Stimulated activated CD8-positive, alpha-beta memory T cell treated with anti-CD3 and anti-CD28 coated beads, Interleukin-4, amount 100 ng/mL, for 48 hours (primary cell): ENCODE measurements at regions not wholly inside any gene's neighbourhood (a gene's known extent, or its start where the extent isn't known, plus 50 kb on each side); places are given as distances from the start of the nearest gene placed in this dataset.

ENCODE experiments used
- DNase-seq: peaks from one replicate; pipeline ENCODE4 v3.0.0-alpha.2; 2020

DNA sequence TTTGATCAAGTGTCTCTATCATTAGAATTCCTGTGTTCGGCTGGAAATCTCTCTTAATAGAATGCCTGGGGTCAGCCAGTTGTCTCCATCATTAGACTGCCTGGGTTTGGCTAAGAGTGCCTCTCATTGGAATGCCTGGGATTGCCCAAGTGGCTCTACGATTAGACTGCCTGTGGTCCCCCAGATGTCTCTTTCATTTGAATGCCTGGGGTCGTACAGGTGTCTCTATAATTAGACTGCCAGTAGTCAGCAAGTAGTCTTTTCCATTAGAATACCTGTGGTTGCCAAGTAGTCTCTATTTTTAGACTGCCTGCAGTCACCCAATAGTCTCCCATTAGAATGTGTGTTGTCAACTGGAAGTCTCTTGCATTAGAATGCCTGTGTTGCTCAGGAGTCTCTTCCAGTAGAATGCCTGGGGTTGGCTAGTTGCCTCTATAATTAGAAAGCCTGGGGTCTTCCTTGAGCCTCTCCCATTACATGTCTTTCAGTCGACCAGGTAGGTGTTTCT lies 1523.2 kb downstream of the UQCRFS1 start:
- no peak for DNase-seq

DNA sequence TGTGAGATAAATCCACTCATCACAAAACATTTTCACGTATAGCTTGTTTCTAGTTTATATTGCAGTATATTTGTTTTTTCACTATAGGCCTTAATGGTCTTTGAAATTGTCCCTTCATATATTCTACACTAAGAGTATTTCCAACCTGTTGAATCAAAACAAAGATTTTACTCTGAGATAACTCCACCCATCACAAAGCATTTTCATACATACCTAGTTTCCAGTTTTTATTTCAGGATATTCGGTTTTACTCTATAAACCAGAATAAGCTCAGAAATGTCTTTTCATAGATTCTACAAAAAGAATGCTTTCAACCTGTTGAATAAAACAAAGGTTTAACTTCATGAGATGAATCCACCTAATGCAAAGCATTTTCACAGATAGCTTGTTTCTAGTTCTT lies 1528.7 kb downstream of the UQCRFS1 start:
- DNase-seq, result no peak

DNA sequence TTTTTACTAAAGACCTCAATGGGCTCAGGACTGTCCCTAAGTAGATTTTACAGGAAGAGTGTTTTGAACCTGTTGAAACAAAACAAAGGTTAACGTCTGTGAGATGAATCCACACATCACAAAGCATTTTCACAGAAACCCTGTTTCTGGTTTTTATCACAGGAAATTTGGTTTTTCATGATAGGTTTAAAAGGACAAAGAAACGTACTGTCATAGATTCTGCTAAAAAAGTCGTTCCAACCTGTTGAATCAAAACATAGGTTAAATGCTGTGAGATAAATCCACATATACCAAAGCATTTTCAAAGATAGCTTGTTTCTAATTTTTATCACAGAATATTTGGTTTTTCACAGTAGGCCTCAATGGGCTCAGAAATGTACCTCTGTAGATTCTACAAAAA lies 1531.0 kb downstream of the UQCRFS1 start:
- no peak for DNase-seq

DNA sequence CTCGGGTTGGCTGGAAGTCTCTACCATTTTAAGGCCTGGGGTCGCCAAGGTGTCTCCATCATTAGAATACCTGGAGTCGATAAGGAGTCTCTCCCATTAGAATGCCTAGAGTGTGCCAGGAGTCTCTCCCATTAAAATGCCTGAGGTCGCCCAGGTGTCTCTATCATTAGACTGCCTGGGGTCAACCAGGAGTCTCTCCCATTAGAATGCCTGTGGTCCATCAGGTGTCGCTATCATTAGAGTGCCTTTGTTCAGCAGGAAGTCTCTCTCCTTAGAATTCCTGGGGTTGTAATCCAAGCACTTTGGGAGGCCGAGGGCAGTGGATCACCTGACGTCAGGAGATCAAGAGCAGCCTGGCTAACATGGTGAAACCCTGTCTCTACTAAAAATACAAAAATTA lies 1533.0 kb downstream of the UQCRFS1 start:
- DNase-seq, result no peak

DNA sequence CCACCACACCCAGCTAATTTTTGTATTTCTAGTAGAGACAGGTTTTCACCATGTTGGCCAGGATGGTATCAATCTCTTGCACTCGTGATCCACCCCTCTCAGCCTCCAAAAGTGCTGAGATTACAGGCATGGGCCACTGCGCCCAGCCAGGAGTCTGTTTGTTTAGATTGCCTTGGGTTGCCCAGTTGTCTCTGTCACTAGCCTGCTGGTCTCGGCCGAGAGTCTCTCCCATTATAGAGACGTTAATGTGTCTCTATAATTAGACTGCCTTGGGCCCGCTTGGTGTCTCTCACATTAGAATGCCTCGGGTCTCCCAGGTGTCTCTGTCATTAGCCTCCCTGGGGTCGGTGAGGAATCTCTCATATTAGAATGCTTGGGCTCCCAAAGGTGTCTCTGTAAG lies 1533.6 kb downstream of the UQCRFS1 start:
- DNase-seq, result no peak

DNA sequence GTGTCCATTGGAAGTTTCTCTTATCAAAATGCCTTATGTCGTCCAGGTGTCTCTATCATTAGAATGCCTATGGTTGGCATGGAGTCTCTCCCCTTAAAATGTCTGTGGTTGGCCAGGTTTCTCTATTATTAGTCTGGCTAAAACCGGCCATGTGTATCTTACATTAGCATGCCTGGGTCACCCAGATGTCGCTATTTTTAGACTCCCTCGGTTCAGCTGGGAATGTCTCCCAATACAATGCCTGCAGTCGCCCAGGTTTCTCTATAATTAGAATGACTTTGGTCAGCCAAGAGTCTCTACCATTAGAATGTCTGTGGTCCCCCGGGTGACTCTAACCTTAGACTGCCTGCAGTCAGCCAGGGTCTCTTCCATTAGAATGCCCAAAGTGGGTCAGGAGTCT lies 1536.1 kb downstream of the UQCRFS1 start:
- no peak for DNase-seq

DNA sequence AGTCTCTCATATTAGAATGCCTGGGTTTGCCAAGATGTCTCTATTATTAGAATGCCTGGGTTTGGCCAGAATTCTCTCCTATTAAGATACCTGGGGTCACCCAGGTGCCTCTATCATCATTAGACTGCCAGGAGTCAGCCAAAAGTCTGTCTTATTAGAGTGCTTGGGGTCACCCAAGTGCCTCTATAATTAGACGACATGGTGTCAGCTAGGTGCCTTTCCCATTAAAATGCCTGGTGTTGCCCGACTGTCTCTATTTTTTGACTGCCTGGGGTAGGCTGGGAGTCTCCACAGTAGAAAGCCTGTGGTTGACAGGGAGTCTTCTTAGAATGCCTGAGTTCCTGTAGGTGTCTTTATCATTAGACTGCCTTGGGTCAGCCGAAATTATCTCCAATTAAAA lies 1536.6 kb downstream of the UQCRFS1 start:
- DNase-seq, result no peak

DNA sequence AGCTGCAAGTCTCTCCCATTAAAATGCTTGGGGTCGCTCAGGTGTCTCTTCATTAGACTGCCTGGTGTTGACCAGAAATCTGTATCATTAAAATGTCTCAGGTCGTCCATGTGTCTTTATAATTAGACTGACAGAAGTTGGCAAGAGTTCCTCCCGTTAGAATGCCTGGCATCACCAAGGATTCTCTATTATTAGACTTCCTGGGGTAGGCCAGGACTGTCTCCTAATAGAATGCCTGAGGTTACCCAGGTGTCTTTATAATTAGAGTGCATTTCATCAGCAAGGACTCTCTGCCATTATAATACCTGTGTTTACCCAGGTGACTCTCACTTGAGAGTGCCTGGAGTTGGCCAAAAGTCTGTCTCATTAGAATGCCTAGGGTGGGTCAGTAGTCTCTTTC lies 1537.2 kb downstream of the UQCRFS1 start:
- DNase-seq, result no peak

DNA sequence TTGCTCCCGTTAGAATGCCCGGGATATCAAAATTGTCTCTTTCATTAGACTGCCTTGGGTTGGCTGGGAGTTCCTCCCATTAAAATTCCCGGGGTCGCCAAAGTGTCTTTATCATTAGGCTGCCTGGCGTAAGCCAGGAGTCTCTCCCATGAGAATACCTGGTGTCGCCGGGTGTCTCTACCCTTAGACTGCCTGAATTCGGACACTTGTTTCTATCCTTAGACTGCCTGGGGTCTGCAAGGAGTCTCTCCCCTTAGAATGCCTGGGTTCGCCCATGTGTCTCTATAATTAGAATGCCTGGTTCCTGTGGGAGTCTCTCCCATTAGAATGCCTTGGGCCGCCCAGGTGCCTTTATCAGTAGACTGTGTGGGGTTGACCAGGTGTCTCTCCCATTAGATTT lies 1538.2 kb downstream of the UQCRFS1 start:
- no peak for DNase-seq

DNA sequence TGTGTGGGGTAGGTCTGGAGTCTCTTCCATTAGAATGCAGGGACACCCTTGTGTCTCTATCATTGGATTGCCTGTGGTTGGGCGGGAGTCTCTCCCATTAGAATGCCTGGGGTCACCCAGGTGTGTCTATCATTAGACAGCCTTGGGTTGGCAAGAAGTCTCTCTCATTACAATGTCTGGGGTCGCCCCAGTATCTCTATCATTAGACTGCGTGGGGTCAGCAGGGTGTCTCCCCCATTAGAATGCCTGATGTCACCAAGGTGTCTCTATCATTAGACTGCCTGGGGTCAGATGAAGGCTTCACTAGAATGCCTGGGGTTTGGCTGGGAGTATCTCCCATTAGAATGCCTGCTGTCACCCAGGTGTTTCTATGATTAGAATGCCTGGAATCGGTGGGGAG lies 1539.0 kb downstream of the UQCRFS1 start:
- DNase-seq, result no peak

DNA sequence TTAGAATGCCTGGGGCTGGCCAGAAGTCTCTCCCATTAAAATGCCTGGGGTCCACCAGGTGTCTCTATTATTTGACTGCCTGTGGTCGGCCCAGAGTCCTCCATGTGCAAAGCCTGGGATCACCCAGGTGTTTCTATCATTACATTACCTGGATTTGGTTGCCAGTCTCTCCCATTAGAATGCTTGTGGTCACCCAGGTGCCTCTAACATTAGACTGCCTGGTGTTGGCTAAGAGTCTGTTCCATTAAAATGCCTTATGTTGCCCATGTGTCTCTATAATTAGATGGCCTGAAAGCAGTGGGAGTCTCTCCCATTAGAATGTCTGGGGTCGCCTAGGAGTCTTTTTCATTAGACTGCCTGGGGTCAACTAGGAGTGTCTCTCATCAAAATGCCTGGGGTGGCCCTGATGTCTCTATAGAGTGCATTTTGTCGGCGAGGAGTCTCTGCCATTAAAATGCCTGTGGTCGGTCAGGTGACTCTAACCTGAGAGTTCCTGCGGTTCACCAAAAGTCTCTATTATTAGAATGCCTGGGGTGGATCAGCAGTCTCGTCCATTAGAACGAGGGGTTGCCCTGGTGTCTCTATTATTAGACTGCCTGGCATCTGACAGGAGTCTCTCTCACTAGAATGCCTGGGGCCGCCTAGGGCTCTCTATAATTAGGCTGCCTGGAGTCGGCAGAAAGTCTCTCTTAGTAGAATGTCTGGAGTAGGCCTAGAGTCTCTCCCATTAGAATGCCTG lies 1540.5 kb downstream of the UQCRFS1 start:
- no peak for DNase-seq

DNA sequence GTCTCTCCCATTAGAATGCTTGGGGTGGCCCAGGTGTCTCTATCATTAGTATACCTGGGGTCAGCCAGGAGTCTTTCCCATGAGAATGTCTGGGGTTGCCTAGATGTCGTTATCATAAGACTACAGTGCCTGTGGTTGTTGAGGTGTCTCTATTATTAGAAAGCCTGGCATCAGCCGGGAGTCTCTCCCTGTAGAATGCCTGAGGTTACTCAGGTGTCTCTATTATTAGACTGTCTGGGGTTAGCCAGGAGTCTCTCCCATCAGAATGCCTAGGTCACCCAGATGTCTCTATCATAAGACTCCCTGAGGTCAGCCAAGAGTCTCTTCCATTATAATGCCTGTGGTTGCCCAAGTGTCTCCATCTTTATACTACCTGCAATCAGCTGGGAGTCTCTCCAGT lies 1541.1 kb downstream of the UQCRFS1 start:
- DNase-seq, result no peak

DNA sequence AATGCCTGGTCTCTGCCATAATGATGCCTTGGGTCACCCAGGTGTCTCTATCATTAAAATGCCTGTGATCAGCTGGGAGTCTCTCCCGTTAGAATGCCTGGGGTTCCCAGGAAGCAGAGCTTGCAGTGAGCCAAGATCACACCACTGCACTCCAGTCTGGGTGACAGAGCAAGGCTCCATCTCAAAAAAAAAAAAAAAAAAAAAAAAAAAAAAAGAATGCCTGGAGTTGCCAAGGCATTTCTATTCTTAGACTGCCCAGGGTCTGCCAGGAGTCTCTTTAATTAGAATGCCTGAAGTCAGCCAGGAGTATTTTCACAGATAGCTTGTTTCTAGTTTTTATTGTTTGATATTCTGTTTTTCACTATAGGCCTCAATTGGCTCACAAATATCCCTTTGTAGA lies 1552.5 kb downstream of the UQCRFS1 start:
- DNase-seq, result no peak

DNA sequence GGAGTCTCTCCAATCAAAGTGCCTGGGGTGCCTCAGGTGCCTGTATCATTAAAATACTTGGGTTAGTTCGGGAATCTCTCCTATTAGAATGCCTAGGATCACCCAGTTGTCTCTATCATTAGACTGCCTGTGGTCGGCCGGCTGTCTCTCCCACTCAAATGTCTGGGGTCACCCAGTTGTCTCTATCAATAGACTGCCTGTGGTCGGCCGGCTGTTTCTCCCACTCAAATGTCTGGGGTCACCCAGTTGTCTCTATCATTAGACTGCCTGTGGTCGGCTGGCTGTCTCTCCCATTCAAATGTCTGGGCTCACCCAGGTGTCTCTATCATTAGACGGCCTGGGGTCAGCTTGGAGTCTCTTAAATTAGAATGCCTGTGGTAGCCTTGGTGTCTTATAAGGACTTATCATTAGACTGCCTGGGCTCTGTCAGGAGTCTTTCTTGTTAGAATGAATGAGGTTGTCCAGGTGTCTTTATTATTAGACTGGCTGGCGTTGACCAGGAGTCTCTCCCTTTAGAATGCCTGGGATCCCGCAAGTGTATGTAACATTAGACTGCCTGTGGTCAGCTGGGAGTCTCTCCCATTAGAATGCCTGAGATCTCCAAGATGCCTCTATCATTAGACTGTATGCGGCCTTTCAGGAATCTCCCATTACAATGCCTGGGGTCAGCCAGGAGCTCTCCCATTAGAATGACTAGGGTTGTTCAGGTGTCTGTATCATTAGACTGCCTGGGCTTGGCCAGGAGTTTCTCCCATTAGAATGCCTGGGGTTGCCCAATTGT lies 1555.5 kb downstream of the UQCRFS1 start:
- no peak for DNase-seq

DNA sequence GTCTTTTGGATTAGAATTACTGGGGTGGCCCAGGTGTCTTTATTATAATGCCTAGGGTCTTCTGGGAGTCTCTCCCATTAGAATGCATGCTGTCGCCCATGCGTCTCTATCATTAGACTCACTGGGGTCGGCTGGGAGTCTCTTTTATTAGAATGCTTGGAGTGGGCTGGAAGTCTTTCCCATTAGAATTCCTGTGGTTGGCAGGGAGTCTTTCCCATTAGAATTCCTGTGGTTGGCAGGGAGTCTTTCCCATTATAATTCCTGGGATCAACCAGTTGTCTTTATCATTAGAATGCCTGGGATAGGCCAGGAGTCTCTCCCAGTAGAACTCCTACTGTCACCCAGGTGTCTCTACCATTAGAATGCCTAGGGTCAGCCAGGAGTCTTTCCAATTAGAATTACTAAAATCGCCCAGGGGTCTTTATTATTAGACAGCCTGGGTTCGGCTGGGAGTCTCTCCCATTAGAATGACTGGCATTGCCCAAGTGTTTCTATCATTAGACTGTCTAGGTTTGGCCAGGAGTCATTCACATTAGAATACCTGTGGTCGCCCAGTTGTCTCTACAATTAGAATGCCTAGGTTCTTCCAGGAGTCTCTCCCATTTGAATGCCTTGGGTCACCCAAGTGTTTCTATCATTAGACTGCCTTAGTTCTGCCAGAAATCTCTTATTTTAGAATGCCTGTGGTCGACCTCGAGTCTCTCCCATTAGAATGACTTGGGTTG lies 1558.5 kb downstream of the UQCRFS1 start:
- no peak for DNase-seq

DNA sequence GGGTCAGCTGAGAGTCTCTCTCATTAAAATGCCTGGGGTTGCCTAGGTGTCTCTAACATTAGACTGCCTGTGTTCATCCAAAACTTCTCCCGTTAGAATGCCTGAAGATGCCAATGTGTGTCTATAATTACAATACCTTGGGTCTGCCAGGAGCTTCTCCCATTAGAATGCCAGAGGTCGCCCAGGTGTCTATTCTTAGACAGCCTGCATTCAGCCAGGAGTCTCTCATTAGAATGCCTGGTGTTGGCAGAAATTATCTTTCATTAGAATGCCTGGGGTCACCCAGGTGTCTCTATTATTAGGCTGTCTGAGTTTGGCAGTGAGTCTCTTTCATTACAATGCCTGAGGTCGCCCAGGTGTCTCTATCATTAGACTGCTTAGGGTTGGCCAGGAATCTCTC lies 1560.2 kb downstream of the UQCRFS1 start:
- DNase-seq, result no peak

DNA sequence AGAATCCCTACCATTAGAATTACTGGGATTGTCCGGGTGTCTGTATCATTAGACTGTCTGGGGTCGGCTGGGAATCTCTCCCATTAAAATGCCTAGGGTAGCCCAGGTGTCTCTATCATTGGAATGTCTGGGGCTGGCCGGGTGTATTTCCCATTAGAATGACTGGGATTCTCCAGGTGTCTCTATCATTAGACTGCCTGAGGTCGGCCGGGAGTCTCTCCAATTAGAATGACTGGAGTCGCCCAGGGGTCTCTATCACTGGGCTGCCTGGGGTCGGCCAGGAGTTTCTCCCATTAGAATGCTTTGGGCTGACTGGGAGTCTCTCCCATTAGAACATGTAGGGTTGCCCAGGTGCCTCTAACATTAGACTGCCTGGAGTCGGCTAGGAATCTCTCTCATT lies 1560.7 kb downstream of the UQCRFS1 start:
- no peak for DNase-seq

DNA sequence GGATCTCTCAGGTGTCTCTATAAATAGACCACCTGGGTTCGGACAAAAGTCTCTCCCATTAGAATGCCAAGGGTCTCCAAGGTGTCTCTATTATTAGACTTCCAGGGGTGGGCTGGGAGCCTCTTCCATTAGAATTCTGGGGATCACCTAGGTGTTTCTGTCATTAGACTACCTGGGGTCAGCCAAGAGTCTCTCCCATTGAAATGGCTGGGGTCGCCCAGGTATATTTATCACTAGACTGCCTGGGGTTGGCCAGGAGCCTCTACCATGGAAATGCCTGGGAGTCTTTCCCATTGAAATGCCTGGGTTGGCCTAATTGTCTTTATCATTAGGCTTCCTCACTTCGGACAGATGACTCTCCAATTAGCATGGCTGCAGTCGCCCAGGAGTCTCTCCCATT lies 1565.5 kb downstream of the UQCRFS1 start:
- DNase-seq, result no peak

DNA sequence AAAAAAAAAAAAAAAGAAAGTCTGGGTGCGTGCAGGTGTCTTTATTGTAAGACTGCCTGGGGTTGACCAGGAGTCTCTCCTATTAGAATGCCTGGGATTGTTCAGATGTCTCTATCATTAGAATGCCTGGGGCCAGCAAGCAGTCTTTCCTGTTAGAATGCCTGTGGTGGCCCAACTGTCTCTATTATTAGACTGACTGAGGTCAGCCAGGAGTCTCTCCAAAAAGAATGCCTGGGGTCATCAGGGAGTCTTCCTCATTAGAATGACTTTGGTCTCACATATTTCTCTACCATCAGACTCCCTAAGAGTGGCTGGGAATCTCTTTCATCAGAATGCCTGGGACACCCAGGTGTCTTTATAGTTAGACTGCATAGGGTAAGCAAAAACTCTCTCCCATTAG lies 1577.5 kb downstream of the UQCRFS1 start:
- no peak for DNase-seq

DNA sequence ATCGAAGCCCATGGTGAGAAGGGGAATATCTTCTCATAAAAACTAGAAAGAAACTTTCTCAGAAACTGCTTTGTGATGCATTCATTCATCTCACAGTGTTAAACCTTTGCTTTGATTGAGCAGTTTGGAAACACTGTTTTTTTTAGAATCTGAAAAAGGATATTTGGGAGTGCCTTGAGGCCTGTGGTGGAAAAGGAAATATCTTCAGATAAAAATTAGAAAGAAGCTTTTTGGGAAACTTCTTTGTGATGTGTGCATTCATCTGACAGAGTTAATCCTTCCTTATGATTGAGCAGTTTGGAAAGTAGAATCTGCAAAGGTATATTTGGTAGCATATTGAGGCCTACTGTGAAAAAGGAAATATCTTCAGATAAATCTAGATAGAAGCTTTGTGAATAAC lies 1594.9 kb downstream of the UQCRFS1 start:
- no peak for DNase-seq

DNA sequence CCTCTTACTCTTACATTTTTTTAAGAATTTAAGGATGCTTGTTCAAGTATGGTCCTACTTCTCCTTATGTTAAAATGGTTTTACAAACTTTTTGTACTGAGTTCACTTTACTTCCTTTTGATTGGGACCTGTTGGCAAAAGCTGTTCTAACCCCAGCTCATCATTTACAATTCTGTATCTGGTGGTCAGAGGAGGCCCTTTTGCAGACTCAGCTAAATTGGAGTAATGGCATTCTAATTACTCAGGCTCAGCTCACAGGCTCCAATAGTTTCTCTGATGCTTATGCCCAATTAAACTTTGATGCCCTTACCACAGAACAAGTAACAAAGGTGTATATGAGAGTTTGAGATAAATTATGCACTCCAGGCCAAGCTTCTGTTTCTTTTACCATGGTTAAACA lies 1632.0 kb downstream of the UQCRFS1 start:
- DNase-seq, result no peak
